H9 (cell line): ENCODE measurements at regions not wholly inside any gene's neighbourhood (a gene's known extent, or its start where the extent isn't known, plus 50 kb on each side); places are given as distances from the start of the nearest gene placed in this dataset.

Source experiments
- DNase-seq: peaks from one replicate; pipeline ENCODE4 v3.0.0-alpha.2; 2017
- H2AFZ ChIP-seq: one replicate; pipeline ENCODE4 v1.6.1; 2013; ENCODE audit warnings: mild to moderate bottlenecking, low read length, control low read depth, moderate library complexity
- H2AK5ac ChIP-seq: 2 replicates; pipeline ENCODE4 v1.6.1; 2013; ENCODE audit warnings: low read length, control low read depth, mixed read lengths; ENCODE audit not compliant: insufficient read length
- H2BK120ac ChIP-seq: one replicate; pipeline ENCODE4 v1.6.1; 2013; ENCODE audit warnings: low read depth, mild to moderate bottlenecking, low read length, control low read depth, inconsistent platforms; ENCODE audit not compliant: poor library complexity, severe bottlenecking
- H2BK12ac ChIP-seq: 2 replicates; pipeline ENCODE4 v1.6.1; 2013; ENCODE audit warnings: low read length, control low read depth, mixed read lengths, low read depth; ENCODE audit not compliant: insufficient read length
- H2BK15ac ChIP-seq: 2 replicates; pipeline ENCODE4 v1.6.1; 2013; ENCODE audit warnings: low read depth, low read length, control low read depth
- H2BK20ac ChIP-seq: one replicate; pipeline ENCODE4 v1.6.1; 2013; ENCODE audit warnings: low read depth, mild to moderate bottlenecking, low read length, control low read depth, inconsistent platforms; ENCODE audit not compliant: poor library complexity, severe bottlenecking
- H2BK5ac ChIP-seq: 2 replicates; pipeline ENCODE4 v1.6.1; 2013; ENCODE audit warnings: low read length, control low read depth, mixed read lengths; ENCODE audit not compliant: insufficient read length
- H3K14ac ChIP-seq: 2 replicates; pipeline ENCODE4 v1.6.1; 2013; ENCODE audit warnings: low read length, control low read depth; ENCODE audit not compliant: insufficient read depth
- H3K18ac ChIP-seq: 2 replicates; pipeline ENCODE4 v1.6.1; 2013; ENCODE audit warnings: low read depth, mild to moderate bottlenecking, mixed read lengths, low read length, control low read depth; ENCODE audit not compliant: insufficient read length
- H3K23ac ChIP-seq: 2 replicates; pipeline ENCODE4 v1.6.1; 2013; ENCODE audit warnings: low read length, control low read depth, mixed read lengths, low read depth; ENCODE audit not compliant: insufficient read length
- H3K23me2 ChIP-seq: 2 replicates; pipeline ENCODE4 v1.6.1; 2013; ENCODE audit warnings: low read depth, mild to moderate bottlenecking, mixed read lengths, low read length, control low read depth; ENCODE audit not compliant: insufficient read length, poor library complexity, severe bottlenecking
- H3K27ac ChIP-seq: 2 replicates; pipeline ENCODE4 v1.5.1; 2013; ENCODE audit warnings: low read length, control low read depth, mixed read lengths, low read depth; ENCODE audit not compliant: insufficient read length
- H3K27me3 ChIP-seq: 2 replicates; pipeline ENCODE4 v1.6.1; 2013; ENCODE audit warnings: low read length, control low read depth, inconsistent platforms; ENCODE audit not compliant: insufficient read depth
- H3K4ac ChIP-seq: 2 replicates; pipeline ENCODE4 v1.6.1; 2013; ENCODE audit warnings: low read depth, mild to moderate bottlenecking, control low read depth, inconsistent platforms, low read length, moderate library complexity
- H3K4me1 ChIP-seq: 2 replicates; pipeline ENCODE4 v1.6.1; 2013; ENCODE audit warnings: low read length, control low read depth, inconsistent platforms; ENCODE audit not compliant: insufficient read depth
- H3K4me2 ChIP-seq: 2 replicates; pipeline ENCODE4 v1.6.1; 2013; ENCODE audit warnings: low read length, control low read depth, mixed read lengths; ENCODE audit not compliant: insufficient read length, insufficient read depth
- H3K56ac ChIP-seq: 2 replicates; pipeline ENCODE4 v1.6.1; 2013; ENCODE audit warnings: low read depth, mild to moderate bottlenecking, mixed read lengths, low read length, control low read depth; ENCODE audit not compliant: insufficient read length
- H3K79me1 ChIP-seq: 2 replicates; pipeline ENCODE4 v1.6.1; 2013; ENCODE audit warnings: low read depth, mild to moderate bottlenecking, moderate library complexity, low read length, control low read depth, inconsistent platforms; ENCODE audit not compliant: insufficient read depth, poor library complexity, severe bottlenecking
- H3K79me2 ChIP-seq: 2 replicates; pipeline ENCODE4 v1.6.1; 2013; ENCODE audit warnings: low read length, control low read depth, inconsistent platforms; ENCODE audit not compliant: insufficient read depth
- H3K9ac ChIP-seq: 2 replicates; pipeline ENCODE4 v1.6.1; 2013; ENCODE audit warnings: low read length, control low read depth, mixed read lengths; ENCODE audit not compliant: insufficient read length; ENCODE audit errors: extremely low read depth
- H3K9me3 ChIP-seq: one replicate; pipeline ENCODE4 v1.6.1; 2013; ENCODE audit warnings: low read depth, low read length, inconsistent platforms; ENCODE audit not compliant: control insufficient read depth
- H3T11ph ChIP-seq: one replicate; pipeline ENCODE4 v1.6.1; 2013; ENCODE audit warnings: mild to moderate bottlenecking, low read length, control low read depth, inconsistent platforms
- H4K20me1 ChIP-seq: one replicate; pipeline ENCODE4 v1.6.1; 2013; ENCODE audit not compliant: control insufficient read depth, insufficient read length, insufficient read depth
- H4K5ac ChIP-seq: 2 replicates; pipeline ENCODE4 v1.6.1; 2013; ENCODE audit warnings: low read depth, mild to moderate bottlenecking, mixed read lengths, low read length, control low read depth; ENCODE audit not compliant: insufficient read length
- H4K8ac ChIP-seq: replicated peaks from 2 replicates; pipeline ENCODE4 v1.6.1; 2013; ENCODE audit warnings: low read length, control low read depth, mixed read lengths, low read depth; ENCODE audit not compliant: insufficient read length
- H4K91ac ChIP-seq: 2 replicates; pipeline ENCODE4 v1.6.1; 2013; ENCODE audit warnings: low read depth, mild to moderate bottlenecking, moderate library complexity, mixed read lengths, low read length, control low read depth; ENCODE audit not compliant: insufficient read length
- H3K27ac Mint-ChIP-seq, 3 experiments: 2 replicates in 2 of 3; 3 replicates in 1 of 3; pipeline ENCODE4 v1.8.0; 2020 to 2021; ENCODE audit warnings: mixed read lengths in 3 of 3, mild to moderate bottlenecking in 1 of 3, moderate library complexity in 1 of 3
- H3K27me3 Mint-ChIP-seq: 2 replicates; pipeline ENCODE4 v1.8.0; 2021; ENCODE audit warnings: low read depth, mild to moderate bottlenecking, moderate library complexity, mixed read lengths
- H3K36me3 Mint-ChIP-seq, 3 experiments: 2 replicates in 2 of 3; 3 replicates in 1 of 3; pipeline ENCODE4 v1.8.0; 2020 to 2021; ENCODE audit warnings: low read depth in 3 of 3, mixed read lengths in 3 of 3; ENCODE audit not compliant: insufficient read depth in 1 of 3
- H3K4me1 Mint-ChIP-seq, 2 experiments: 2 replicates each; pipeline ENCODE4 v1.8.0; 2020; ENCODE audit warnings: mixed read lengths in 2 of 2
- H3K4me3 Mint-ChIP-seq, 2 experiments: 2 replicates in 1 of 2; 3 replicates in 1 of 2; pipeline ENCODE4 v1.8.0; 2020 to 2021; ENCODE audit warnings: mild to moderate bottlenecking in 2 of 2, mixed read lengths in 2 of 2, moderate library complexity in 1 of 2
- H3K9me3 Mint-ChIP-seq, 2 experiments: 2 replicates in 1 of 2; 3 replicates in 1 of 2; pipeline ENCODE4 v1.8.0; 2020; ENCODE audit warnings: mild to moderate bottlenecking in 2 of 2, mixed read lengths in 2 of 2, moderate library complexity in 1 of 2
- WGBS: extraction: QIAGEN DNeasy Blood & Tissue Kit; methylation state at CpG from one replicate; pipeline ENCODE4 v1.1.7; 2013; ENCODE audit warnings: missing lambda C conversion rate, low lambda C conversion rate, mixed read lengths; ENCODE audit not compliant: insufficient read length; ENCODE audit errors: extremely low coverage; 5-methylcytosine and 5-hydroxymethylcytosine counted together
- TF ChIP-seq, protein P1 (sequence below): fragments of 200-600 bp; sonication (generic); conservative IDR thresholded peaks from 3 replicates; pipeline ENCODE4 v1.8.0; 2021; ENCODE audit warnings: antibody characterized with exemption, mild to moderate bottlenecking

DNA sequence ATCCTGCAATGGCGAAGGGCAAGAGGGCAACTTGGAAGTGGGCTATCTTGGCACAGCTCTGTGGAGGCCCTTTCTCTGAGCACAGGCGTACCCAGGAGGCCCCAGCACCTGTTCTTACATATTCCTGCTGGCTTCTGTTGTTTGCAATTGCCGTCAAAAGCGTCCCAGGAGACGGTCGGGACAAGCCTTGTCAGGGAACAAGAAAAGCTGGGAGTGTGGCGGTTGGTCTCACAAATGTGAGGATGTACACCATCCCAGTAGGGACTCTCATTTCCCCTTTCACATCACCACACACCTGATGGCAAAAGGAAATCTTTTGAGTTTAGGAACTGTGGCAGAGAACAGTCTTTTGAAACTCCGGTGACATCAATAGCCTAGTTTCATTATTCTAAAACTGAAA, 94.7 kb upstream of the EFEMP1 start:
- Histone ChIP-seq H4K8ac (no peak overlapping the region), H2BK12ac (no peak overlapping the region), H2AK5ac (no peak overlapping the region), H3K79me2 (no peaks in the 10 kb centered on the region), H3K23me2 (no peaks in the 10 kb centered on the region), H4K91ac (no peak overlapping the region), H3K9me3 (no peaks in the 10 kb centered on the region), H2BK15ac (no peak overlapping the region), H2BK20ac (no peak overlapping the region), H3K4me1 (peaks cover 2% of the 10 kb centered on the region; the same call in 1 of the 2 replicates), H3K27me3 (no peaks in the 10 kb centered on the region), H2AFZ (no peak overlapping the region), H3K18ac (no peak overlapping the region), H3K9ac (no peak overlapping the region), H4K5ac (no peak overlapping the region), H3K56ac (no peak overlapping the region), H2BK120ac (no peak overlapping the region), H2BK5ac (no peak overlapping the region), H3T11ph (no peak overlapping the region), H3K14ac (no peak overlapping the region), H3K4me2 (no peak overlapping the region), H4K20me1 (no peaks in the 10 kb centered on the region), H3K79me1 (no peaks in the 10 kb centered on the region), H3K27ac (no peak overlapping the region), H3K4ac (no peak overlapping the region), H3K23ac (no peak overlapping the region)
- no CpG with 5 or more reads among the region's 8 CpGs for WGBS
- DNase-seq = no peak
- Mint-ChIP-seq H3K27ac (no peak overlapping the region), H3K27me3 (peaks cover 7% of the 10 kb centered on the region), H3K36me3 (no peaks in the 10 kb centered on the region), H3K4me1 (peaks cover 13 to 16% of the 10 kb centered on the region in 2 experiments), H3K4me3 (no peak overlapping the region), H3K9me3 (no peaks in the 10 kb centered on the region; a peak in 1 of 5 replicates)
- TF ChIP-seq, protein P1, sequence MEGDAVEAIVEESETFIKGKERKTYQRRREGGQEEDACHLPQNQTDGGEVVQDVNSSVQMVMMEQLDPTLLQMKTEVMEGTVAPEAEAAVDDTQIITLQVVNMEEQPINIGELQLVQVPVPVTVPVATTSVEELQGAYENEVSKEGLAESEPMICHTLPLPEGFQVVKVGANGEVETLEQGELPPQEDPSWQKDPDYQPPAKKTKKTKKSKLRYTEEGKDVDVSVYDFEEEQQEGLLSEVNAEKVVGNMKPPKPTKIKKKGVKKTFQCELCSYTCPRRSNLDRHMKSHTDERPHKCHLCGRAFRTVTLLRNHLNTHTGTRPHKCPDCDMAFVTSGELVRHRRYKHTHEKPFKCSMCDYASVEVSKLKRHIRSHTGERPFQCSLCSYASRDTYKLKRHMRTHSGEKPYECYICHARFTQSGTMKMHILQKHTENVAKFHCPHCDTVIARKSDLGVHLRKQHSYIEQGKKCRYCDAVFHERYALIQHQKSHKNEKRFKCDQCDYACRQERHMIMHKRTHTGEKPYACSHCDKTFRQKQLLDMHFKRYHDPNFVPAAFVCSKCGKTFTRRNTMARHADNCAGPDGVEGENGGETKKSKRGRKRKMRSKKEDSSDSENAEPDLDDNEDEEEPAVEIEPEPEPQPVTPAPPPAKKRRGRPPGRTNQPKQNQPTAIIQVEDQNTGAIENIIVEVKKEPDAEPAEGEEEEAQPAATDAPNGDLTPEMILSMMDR = no peak
